Adrenal gland (tissue), 5 donors: ENCODE measurements at regions not wholly inside any gene's neighbourhood (a gene's known extent, or its start where the extent isn't known, plus 50 kb on each side); places are given as distances from the start of the nearest gene placed in this dataset.

ENCODE experiments used
- POLR2A ChIP-seq, 2 donors: fragments of 450-650 bp; IDR thresholded peaks; one replicate each; pipeline ENCODE4 v1.6.1; 2017; ENCODE audit warnings: antibody characterized with exemption in 2 of 2, mild to moderate bottlenecking in 2 of 2, moderate library complexity in 1 of 2
- TF ChIP-seq, protein P1 (sequence below), 6 experiments: fragments of 450-650 bp in 4 of 6; fragments of 200-600 bp in 2 of 6; sonication (generic) in 1 of 6; IDR thresholded peaks; 1 replicate in 5 of 6; 2 replicates in 1 of 6; pipeline versions ENCODE4 v1.5.1 to v1.8.0; 2016 to 2021; ENCODE audit warnings: antibody characterized with exemption in 6 of 6, mild to moderate bottlenecking in 2 of 6, moderate library complexity in 1 of 6
- donor health status: DM: no; HTN: no; CAD: no.

DNA sequence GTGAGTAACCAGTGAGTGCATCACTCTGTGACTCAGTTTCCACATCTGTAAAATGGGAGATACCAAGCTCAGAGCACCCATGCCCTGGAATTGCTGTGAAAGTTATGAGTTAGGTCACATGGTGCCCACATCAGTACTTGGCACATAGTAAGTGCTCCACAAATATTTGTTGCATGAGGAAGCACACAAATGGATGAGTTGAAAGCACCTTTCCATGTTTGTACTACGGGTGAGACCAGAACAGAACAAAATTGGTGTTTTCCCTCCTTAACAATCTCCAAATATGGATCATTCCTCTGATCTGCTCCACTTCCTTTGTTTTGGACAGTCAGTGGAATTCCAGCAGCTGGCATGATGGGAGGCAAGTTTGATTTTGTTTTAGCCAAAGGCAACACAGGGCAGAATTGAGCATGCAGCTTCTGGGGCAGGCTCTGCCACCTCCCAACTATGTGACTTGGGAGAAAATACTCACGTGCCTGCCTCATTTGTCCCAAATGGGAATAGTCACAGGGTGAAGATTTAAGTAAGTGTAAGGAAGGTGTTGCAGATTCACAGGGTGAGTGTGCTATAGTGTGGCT lies 503.7 kb upstream of the SULF2 start:
- TF ChIP-seq, protein P1, sequence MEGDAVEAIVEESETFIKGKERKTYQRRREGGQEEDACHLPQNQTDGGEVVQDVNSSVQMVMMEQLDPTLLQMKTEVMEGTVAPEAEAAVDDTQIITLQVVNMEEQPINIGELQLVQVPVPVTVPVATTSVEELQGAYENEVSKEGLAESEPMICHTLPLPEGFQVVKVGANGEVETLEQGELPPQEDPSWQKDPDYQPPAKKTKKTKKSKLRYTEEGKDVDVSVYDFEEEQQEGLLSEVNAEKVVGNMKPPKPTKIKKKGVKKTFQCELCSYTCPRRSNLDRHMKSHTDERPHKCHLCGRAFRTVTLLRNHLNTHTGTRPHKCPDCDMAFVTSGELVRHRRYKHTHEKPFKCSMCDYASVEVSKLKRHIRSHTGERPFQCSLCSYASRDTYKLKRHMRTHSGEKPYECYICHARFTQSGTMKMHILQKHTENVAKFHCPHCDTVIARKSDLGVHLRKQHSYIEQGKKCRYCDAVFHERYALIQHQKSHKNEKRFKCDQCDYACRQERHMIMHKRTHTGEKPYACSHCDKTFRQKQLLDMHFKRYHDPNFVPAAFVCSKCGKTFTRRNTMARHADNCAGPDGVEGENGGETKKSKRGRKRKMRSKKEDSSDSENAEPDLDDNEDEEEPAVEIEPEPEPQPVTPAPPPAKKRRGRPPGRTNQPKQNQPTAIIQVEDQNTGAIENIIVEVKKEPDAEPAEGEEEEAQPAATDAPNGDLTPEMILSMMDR (IDR thresholded peaks at IDR 0.05): no peak
- no peak for TF ChIP-seq POLR2A (IDR thresholded peaks at IDR 0.05)
